HepG2 (cell line): ENCODE measurements at regions not wholly inside any gene's neighbourhood (a gene's known extent, or its start where the extent isn't known, plus 50 kb on each side); places are given as distances from the start of the nearest gene placed in this dataset.

Source experiments
- ATAC-seq: fragments of 200-7000 bp; cut with Tn5 transposase; 3 replicates; pipeline ENCODE4 v1.9.1; 2020; ENCODE audit warnings: mild to moderate bottlenecking, moderate library complexity
- BruUV-seq: library from RNA; stranded (reverse); fragments of 400-500 nt; replicated peaks from 2 replicates; lab custom pipeline; 2021; lab: Mats Ljungman, UMichigan
- CTCF ChIA-PET: fragments of 300-600 bp; formaldehyde crosslinking; extraction: SDS; loops from one replicate; lab custom pipeline; 2021; ENCODE audit warnings: low total read pairs, inconsistent platforms, low intra/inter-chr PET ratio; lab: Yijun Ruan, JAX
- POLR2A ChIA-PET: fragments of 350-600 bp; sonication (Branson Sonifier 250); formaldehyde crosslinking; loops from one replicate; lab custom pipeline; 2020; ENCODE audit warnings: antibody characterized with exemption, inconsistent platforms; lab: Yijun Ruan, JAX
- DNase-seq: peaks from one replicate; pipeline ENCODE4 v3.0.0-alpha.2; 2015; ENCODE audit warnings: low spot score
- FAIRE-seq: peaks from 3 replicates; lab custom pipeline; 2011; peaks lifted over from hg19 to GRCh38; lab: Jason Lieb, UNC
- H2AFZ ChIP-seq: one replicate; pipeline ENCODE4 v1.6.1; 2011; ENCODE audit warnings: low read length, inconsistent platforms
- H3K27ac ChIP-seq: fragments of 300-600 bp; 3 replicates; pipeline ENCODE4 v1.8.0; 2011; ENCODE audit warnings: mixed run types, mild to moderate bottlenecking, mixed read lengths, low read length, inconsistent platforms; ENCODE audit not compliant: insufficient read depth; ENCODE audit errors: extremely low read length
- H3K27me3 ChIP-seq, 2 experiments: fragments of 200-600 bp in 1 of 2; 2 replicates in 1 of 2; 3 replicates in 1 of 2; pipeline versions ENCODE4 v1.6.0 to v1.8.0; 2011; ENCODE audit warnings: low read length in 2 of 2, mild to moderate bottlenecking in 2 of 2, moderate library complexity in 2 of 2, inconsistent platforms in 1 of 2; ENCODE audit not compliant: insufficient read depth in 2 of 2, control insufficient read depth in 1 of 2
- H3K36me3 ChIP-seq, 2 experiments: fragments of 200-600 bp in 1 of 2; replicated peaks in 1 of 2; 2 replicates in 1 of 2; 3 replicates in 1 of 2; pipeline versions ENCODE4 v1.5.1 to v1.8.0; 2011; ENCODE audit warnings: low read length in 2 of 2, inconsistent platforms in 1 of 2; ENCODE audit not compliant: insufficient read depth in 2 of 2, control insufficient read depth in 1 of 2
- H3K4me1 ChIP-seq: 2 replicates; pipeline ENCODE4 v1.5.1; 2012; ENCODE audit warnings: low read length, inconsistent platforms; ENCODE audit not compliant: insufficient read depth
- H3K4me2 ChIP-seq: 2 replicates; pipeline ENCODE4 v1.6.0; 2011; ENCODE audit warnings: low read depth, low read length, inconsistent platforms
- H3K4me3 ChIP-seq, 3 experiments: fragments of 200-600 bp in 1 of 3; sonication (generic), shearing (Covaris generic) in 1 of 3; replicated peaks in 1 of 3; 2 replicates each; pipeline ENCODE4 v1.5.1; 2011 to 2016; ENCODE audit warnings: low read length in 3 of 3, inconsistent platforms in 2 of 3, low read depth in 2 of 3, mild to moderate bottlenecking in 2 of 3, control low read depth in 1 of 3, mixed read lengths in 1 of 3; ENCODE audit not compliant: insufficient read depth in 1 of 3
- H3K79me2 ChIP-seq: one replicate; pipeline ENCODE4 v1.6.1; 2011; ENCODE audit warnings: low read length, inconsistent platforms; ENCODE audit not compliant: insufficient read depth
- H3K9ac ChIP-seq: 2 replicates; pipeline ENCODE4 v1.6.0; 2011; ENCODE audit warnings: mild to moderate bottlenecking, low read depth, low read length, inconsistent platforms; ENCODE audit not compliant: insufficient read depth
- H3K9me3 ChIP-seq: 2 replicates; pipeline ENCODE4 v1.5.1; 2012; ENCODE audit warnings: mild to moderate bottlenecking, low read length
- H4K20me1 ChIP-seq: 2 replicates; pipeline ENCODE4 v1.6.0; 2011; ENCODE audit warnings: inconsistent platforms, mild to moderate bottlenecking, low read length, moderate library complexity; ENCODE audit not compliant: insufficient read depth
- CEBPB ChIP-seq: IDR thresholded peaks from 2 replicates; pipeline ENCODE4 v1.6.1; 2011; ENCODE audit warnings: low read depth, low read length, improper control_type of control experiment, borderline replicate concordance
- CREB1 ChIP-seq, 2 experiments: fragments of 450-650 bp in 1 of 2; IDR thresholded peaks; 2 replicates each; pipeline ENCODE4 v1.6.1; 2016 to 2017; ENCODE audit warnings: control low read depth in 1 of 2, mild to moderate bottlenecking in 1 of 2, missing compliant biosample characterization in 1 of 2, missing genetic modification characterization in 1 of 2
- GFI1 ChIP-seq: sonication (generic); formaldehyde crosslinking; IDR thresholded peaks from 2 replicates; pipeline ENCODE4 v1.5.0; 2020; ENCODE audit warnings: missing genetic modification reagents, mild to moderate bottlenecking, borderline replicate concordance
- HNRNPK ChIP-seq: fragments of 200-400 bp; formaldehyde crosslinking; IDR thresholded peaks from 2 replicates; pipeline ENCODE4 v1.6.1; 2018; ENCODE audit warnings: low read length, low read depth, moderate library complexity, mild to moderate bottlenecking; ENCODE audit not compliant: poor library complexity, severe bottlenecking
- RAD51 ChIP-seq: fragments of 450-650 bp; IDR thresholded peaks from 2 replicates; pipeline ENCODE4 v1.6.1; 2016; ENCODE audit warnings: borderline replicate concordance
- STAG1 ChIP-seq: sonication (generic); formaldehyde crosslinking; IDR thresholded peaks from 2 replicates; pipeline ENCODE4 v1.4.0; 2020; ENCODE audit warnings: missing genetic modification reagents
- ZNF432 ChIP-seq: sonication (generic); formaldehyde crosslinking; IDR thresholded peaks from 2 replicates; pipeline ENCODE4 v1.5.0; 2020; ENCODE audit warnings: missing genetic modification reagents, mild to moderate bottlenecking, borderline replicate concordance
- ZNF547 ChIP-seq: sonication (generic); formaldehyde crosslinking; IDR thresholded peaks from 2 replicates; pipeline ENCODE4 v1.5.1; 2020; ENCODE audit warnings: mild to moderate bottlenecking, missing genetic modification reagents
- ZNF556 ChIP-seq: sonication (generic); formaldehyde crosslinking; IDR thresholded peaks from 2 replicates; pipeline ENCODE4 v1.4.0; 2020; ENCODE audit warnings: mild to moderate bottlenecking, missing genetic modification reagents, borderline replicate concordance
- ZNF660 ChIP-seq: sonication (generic); formaldehyde crosslinking; IDR thresholded peaks from 2 replicates; pipeline ENCODE4 v1.5.1; 2020; ENCODE audit warnings: mild to moderate bottlenecking, low read depth, missing genetic modification reagents, borderline replicate concordance
- ZNF780A ChIP-seq: sonication (generic); formaldehyde crosslinking; IDR thresholded peaks from 2 replicates; pipeline ENCODE4 v1.8.0; 2022; ENCODE audit warnings: mild to moderate bottlenecking, missing genetic modification reagents, moderate library complexity
- WGBS: methylation state at CpG from one replicate; pipeline ENCODE4 v1.1.6; 2017; ENCODE audit warnings: low lambda C conversion rate; 5-methylcytosine and 5-hydroxymethylcytosine counted together
- in situ Hi-C: cut with HindIII; loops from 2 replicates; pipeline ENCODE4 v1.10.0; 2017; ENCODE audit warnings: low pct_unique_long_range_greater_than_20kb; ENCODE audit not compliant: extremely low pct_ligation_motif_present
- intact Hi-C: fragments of 100-400 bp; cut with micrococcal nuclease; formaldehyde crosslinking; loops from one replicate; pipeline ENCODE4 v1.10.0; 2022; ENCODE audit not compliant: unreplicated experiment
- TF ChIP-seq, protein P1 (sequence below): sonication (generic); formaldehyde crosslinking; IDR thresholded peaks from 2 replicates; pipeline ENCODE4 v1.5.0; 2020; ENCODE audit warnings: mild to moderate bottlenecking, missing genetic modification reagents, moderate library complexity

DNA sequence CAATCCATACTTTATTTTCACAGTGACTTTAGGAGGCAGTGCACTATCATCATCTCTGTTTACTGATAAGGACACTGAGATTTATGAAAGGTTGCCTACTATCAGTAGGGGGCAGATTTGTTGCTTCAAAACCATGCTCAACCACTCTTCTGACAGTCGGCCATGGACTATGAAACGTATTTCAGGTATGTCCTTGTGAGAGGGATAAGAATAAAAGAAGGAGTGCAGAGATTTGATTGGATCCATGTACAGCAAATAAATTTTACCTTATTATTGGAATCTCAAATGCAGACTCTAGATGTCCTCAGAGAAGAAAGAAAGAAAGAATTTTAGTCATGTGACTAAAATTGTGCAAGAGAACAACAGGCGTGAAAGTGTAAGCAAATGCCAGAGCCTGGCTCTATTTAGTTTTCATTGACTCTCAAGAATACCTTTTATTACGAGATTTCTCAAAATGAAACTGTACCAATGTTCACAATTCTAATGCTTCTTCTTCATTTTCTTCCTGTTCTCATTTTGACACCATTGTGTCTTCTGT is 296.6 kb upstream of the RASA1 start:
- DNase-seq, result peak; percentile 3

GRCh38 chr5:86974955-86975354 is 292.7 kb upstream of the RASA1 start:
- no peak for ATAC-seq
- intact Hi-C loops, result no loop called here
- CTCF ChIA-PET, result no interaction called here

More for the DNA sequence above, 296.6 kb upstream of the RASA1 start:
- ChIA-PET POLR2A (no interaction called here), CTCF (interaction anchor here (1.1 kb wide), 1 partner anchor 42 kb away, joined by 3 read pairs; no protein-coding TSS in a partner anchor)
- in situ Hi-C loops (no loop called here), intact Hi-C loops (no loop called here)
- H4K20me1 ChIP-seq, result no peaks in the 10 kb centered on the region
- H3K79me2 ChIP-seq, result no peaks in the 10 kb centered on the region
- FAIRE-seq (no peak), ATAC-seq (peak; percentile 71)
- no peaks in the 10 kb centered on the region for H3K9me3 ChIP-seq
- no peak overlapping the region for H2AFZ ChIP-seq
- no peak overlapping the region for H3K4me2 ChIP-seq
- no peak overlapping the region for H3K9ac ChIP-seq
- H3K4me3 ChIP-seq, result no peak overlapping the region
- under 1% methylated on average over 4 of the region's 4 CpGs for WGBS
- TF ChIP-seq, protein P1, sequence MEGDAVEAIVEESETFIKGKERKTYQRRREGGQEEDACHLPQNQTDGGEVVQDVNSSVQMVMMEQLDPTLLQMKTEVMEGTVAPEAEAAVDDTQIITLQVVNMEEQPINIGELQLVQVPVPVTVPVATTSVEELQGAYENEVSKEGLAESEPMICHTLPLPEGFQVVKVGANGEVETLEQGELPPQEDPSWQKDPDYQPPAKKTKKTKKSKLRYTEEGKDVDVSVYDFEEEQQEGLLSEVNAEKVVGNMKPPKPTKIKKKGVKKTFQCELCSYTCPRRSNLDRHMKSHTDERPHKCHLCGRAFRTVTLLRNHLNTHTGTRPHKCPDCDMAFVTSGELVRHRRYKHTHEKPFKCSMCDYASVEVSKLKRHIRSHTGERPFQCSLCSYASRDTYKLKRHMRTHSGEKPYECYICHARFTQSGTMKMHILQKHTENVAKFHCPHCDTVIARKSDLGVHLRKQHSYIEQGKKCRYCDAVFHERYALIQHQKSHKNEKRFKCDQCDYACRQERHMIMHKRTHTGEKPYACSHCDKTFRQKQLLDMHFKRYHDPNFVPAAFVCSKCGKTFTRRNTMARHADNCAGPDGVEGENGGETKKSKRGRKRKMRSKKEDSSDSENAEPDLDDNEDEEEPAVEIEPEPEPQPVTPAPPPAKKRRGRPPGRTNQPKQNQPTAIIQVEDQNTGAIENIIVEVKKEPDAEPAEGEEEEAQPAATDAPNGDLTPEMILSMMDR (CRISPR knock-in tag), result peak; percentile 40; the same call in 1 of the 2 replicates
- TF ChIP-seq ZNF556 (no peak), CEBPB (peak; percentile 28; the same call in 1 of the 2 replicates), GFI1 (CRISPR knock-in tag) (0 out of 2 replicates have a peak, but pooled peaks have one; percentile 49), STAG1 (CRISPR knock-in tag) (0 out of 2 replicates have a peak, but pooled peaks have one; percentile 10), RAD51 (peak; percentile 31; the same call in 1 of the 2 replicates)
- no peaks in the 10 kb centered on the region for H3K27me3 ChIP-seq
- H3K4me1 ChIP-seq, result peaks cover 6% of the 10 kb centered on the region; the same call in 1 of the 2 replicates
- no TSS peak for BruUV-seq
- no peak overlapping the region for H3K27ac ChIP-seq
- H3K36me3 ChIP-seq, result no peaks in the 10 kb centered on the region

More at GRCh38 chr5:86974955-86975354, 292.7 kb upstream of the RASA1 start:
- DNase-seq, result no peak
- no peaks in the 10 kb centered on the region for H3K9me3 ChIP-seq
- no peak overlapping the region for H3K4me2 ChIP-seq
- H4K20me1 ChIP-seq, result no peaks in the 10 kb centered on the region
- TF ChIP-seq ZNF780A (CRISPR knock-in tag) (no peak), ZNF432 (CRISPR knock-in tag) (no peak), ZNF660 (CRISPR knock-in tag) (no peak), ZNF547 (CRISPR knock-in tag) (no peak), CREB1 (IDR thresholded peaks at IDR 0.05) (no peak), CREB1 (CRISPR knock-in tag; IDR thresholded peaks at IDR 0.05) (no peak), HNRNPK (no peak)
- no peaks in the 10 kb centered on the region for H3K4me1 ChIP-seq
- H3K4me3 ChIP-seq, result no peak overlapping the region
- no peak overlapping the region for H2AFZ ChIP-seq
- BruUV-seq, result no TSS peak
- POLR2A ChIA-PET, result no interaction called here
- H3K79me2 ChIP-seq, result no peaks in the 10 kb centered on the region
- no peak for FAIRE-seq
- H3K27ac ChIP-seq, result no peak overlapping the region
- in situ Hi-C loops, result no loop called here
- H3K36me3 ChIP-seq, result no peaks in the 10 kb centered on the region
- 0% methylated on average over 1 of the region's 1 CpG for WGBS
- no peaks in the 10 kb centered on the region for H3K27me3 ChIP-seq
- H3K9ac ChIP-seq, result no peak overlapping the region
